ENCODE measurements at regions not wholly inside any gene's neighbourhood (a gene's known extent, or its start where the extent isn't known, plus 50 kb on each side); places are given as distances from the start of the nearest gene placed in this dataset.

- WGBS, 2 donors = 80 to 87% methylated on average over 6 of the region's 6 CpGs
- Histone ChIP-seq H3K4me1 (no peaks in the 10 kb centered on the region), H3K36me3 (ENCODE audit: low read depth, missing control alignments) (no peaks in the 10 kb centered on the region), H3K4me3 (no peak overlapping the region), H3K27me3 (no peaks in the 10 kb centered on the region), H3K9me3 (no peaks in the 10 kb centered on the region), H3K27ac (no peak overlapping the region)
- TF ChIP-seq, protein P1, sequence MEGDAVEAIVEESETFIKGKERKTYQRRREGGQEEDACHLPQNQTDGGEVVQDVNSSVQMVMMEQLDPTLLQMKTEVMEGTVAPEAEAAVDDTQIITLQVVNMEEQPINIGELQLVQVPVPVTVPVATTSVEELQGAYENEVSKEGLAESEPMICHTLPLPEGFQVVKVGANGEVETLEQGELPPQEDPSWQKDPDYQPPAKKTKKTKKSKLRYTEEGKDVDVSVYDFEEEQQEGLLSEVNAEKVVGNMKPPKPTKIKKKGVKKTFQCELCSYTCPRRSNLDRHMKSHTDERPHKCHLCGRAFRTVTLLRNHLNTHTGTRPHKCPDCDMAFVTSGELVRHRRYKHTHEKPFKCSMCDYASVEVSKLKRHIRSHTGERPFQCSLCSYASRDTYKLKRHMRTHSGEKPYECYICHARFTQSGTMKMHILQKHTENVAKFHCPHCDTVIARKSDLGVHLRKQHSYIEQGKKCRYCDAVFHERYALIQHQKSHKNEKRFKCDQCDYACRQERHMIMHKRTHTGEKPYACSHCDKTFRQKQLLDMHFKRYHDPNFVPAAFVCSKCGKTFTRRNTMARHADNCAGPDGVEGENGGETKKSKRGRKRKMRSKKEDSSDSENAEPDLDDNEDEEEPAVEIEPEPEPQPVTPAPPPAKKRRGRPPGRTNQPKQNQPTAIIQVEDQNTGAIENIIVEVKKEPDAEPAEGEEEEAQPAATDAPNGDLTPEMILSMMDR (IDR thresholded peaks at IDR 0.05) = no peak
- no peak for TF ChIP-seq POLR2A (IDR thresholded peaks at IDR 0.05)
- DNase-seq = no peak
- intact Hi-C loops (cut with DNase I; ENCODE audit: low total_unique reads) = no loop called here
These were observed 240.9 kb downstream of the ETNK1 start for GRCh38 chr12:22865822-22866221.

DNA sequence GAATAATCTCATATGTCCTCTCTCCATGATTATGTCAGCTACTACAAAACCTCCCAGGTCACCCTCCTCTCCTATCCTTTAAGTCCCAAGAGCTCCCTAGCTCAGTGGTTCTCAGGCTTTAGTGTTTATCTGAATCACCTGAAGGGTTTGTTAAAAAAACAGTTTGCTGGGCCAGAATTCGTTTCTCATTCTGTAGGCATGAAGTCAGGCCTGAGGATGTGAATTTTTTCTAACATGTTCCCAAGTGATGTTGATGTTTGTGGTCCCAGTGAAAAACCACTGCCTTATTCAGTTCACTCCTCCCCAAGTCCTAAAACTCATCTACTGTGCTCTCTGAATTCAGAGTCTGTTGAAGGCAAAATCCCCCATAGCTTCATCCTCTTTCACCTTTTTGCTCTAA, 241.4 kb downstream of the ETNK1 start:
- no peak for TF ChIP-seq POLR2A (IDR thresholded peaks at IDR 0.05)
- TF ChIP-seq, protein P1 (IDR thresholded peaks at IDR 0.05) = no peak
- Histone ChIP-seq H3K4me3 (no peak overlapping the region), H3K27ac (no peak overlapping the region), H3K9me3 (no peaks in the 10 kb centered on the region), H3K36me3 (ENCODE audit: low read depth, missing control alignments) (no peaks in the 10 kb centered on the region), H3K4me1 (no peaks in the 10 kb centered on the region), H3K27me3 (no peaks in the 10 kb centered on the region)
- 67 to 71% methylated on average over 1 of the region's 1 CpG for whole genome bisulfite sequencing, 2 donors
- intact Hi-C loops (cut with DNase I; ENCODE audit: low total_unique reads) = no loop called here
- no peak for DNase-seq

DNA sequence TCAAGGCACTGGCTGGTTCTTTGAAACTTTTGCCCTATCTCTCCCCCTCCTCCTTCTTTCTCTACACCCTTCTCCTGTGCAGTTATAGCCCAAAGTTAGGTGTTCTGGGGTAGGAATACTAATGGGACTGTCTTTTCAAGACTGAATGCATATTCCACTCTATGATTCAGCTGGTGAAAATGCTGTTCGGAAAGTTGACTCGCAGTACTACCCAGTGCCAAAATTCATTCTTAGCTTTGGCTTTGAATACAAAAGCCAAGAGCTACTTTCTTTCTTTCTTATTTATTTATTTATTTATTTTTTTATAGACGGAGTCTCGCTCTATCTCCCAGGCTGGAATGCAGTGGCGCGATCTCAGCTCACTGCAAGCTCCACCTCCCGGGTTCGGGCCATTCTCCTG, 249.2 kb downstream of the ETNK1 start:
- Histone ChIP-seq H3K27me3 (no peaks in the 10 kb centered on the region), H3K4me3 (no peak overlapping the region), H3K4me1 (no peaks in the 10 kb centered on the region), H3K36me3 (ENCODE audit: low read depth, missing control alignments) (no peaks in the 10 kb centered on the region), H3K27ac (no peak overlapping the region), H3K9me3 (no peaks in the 10 kb centered on the region)
- WGBS, 2 donors = 80 to 84% methylated on average over 8 of the region's 8 CpGs
- intact Hi-C loops (cut with DNase I; ENCODE audit: low total_unique reads) = no loop called here
- TF ChIP-seq POLR2A (IDR thresholded peaks at IDR 0.05) = no peak
- TF ChIP-seq, protein P1 (IDR thresholded peaks at IDR 0.05) = no peak
- DNase-seq = no peak

DNA sequence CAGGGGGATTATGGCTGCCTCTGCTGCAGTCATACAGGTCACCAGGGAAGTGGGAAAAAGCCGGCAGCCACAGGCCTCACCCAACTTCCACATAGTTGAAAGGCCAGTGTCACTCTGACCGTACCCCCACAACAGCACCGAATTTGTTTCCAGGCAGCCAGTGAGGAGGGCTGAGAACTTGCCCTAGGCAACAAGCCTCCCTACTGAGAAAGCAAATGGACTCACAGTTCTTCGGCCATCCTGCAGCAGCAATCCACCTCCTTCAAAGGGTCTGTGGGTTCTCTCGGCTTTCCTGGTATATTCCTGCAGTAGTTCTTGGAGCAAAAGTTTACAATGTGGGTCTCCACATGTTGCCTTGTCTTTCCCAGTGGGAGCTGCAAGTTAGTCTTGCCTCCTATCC, 251.3 kb downstream of the ETNK1 start:
- WGBS, 2 donors = 88 to 95% methylated on average over 3 to 5 of the region's 5 CpGs
- Histone ChIP-seq H3K4me1 (no peaks in the 10 kb centered on the region), H3K27ac (no peak overlapping the region), H3K27me3 (no peaks in the 10 kb centered on the region), H3K9me3 (no peaks in the 10 kb centered on the region), H3K4me3 (no peak overlapping the region), H3K36me3 (ENCODE audit: low read depth, missing control alignments) (no peaks in the 10 kb centered on the region)
- intact Hi-C loops (cut with DNase I; ENCODE audit: low total_unique reads) = no loop called here
- TF ChIP-seq, protein P1 (IDR thresholded peaks at IDR 0.05) = no peak
- TF ChIP-seq POLR2A (IDR thresholded peaks at IDR 0.05) = no peak
- no peak for DNase-seq

DNA sequence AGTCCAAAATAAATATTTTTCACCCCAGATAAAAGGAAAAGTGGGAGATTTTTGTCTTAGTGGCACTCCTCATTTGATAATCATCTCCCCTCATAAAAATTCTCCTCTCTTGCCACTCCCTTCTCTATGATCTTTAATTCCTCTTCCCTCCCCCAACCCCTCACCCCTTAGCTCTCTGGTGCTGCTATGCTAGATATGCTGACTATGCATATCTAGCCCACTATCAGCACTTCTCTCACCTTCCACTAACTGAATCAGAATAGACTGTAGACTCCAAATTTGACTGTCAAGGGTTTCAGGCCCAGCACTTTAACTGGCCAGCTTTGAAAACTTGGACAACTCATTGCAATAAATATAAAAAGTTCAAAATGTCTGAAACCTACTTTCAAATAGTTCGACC, 254.2 kb downstream of the ETNK1 start:
- no peak overlapping the region for H3K27ac ChIP-seq
- TF ChIP-seq POLR2A (IDR thresholded peaks at IDR 0.05) = no peak
- TF ChIP-seq, protein P1 (IDR thresholded peaks at IDR 0.05) = no peak
- no peaks in the 10 kb centered on the region for H3K36me3 ChIP-seq (ENCODE audit: low read depth, missing control alignments)
- WGBS, 2 donors = 72 to 85% methylated on average over 1 of the region's 1 CpG
- H3K27me3 ChIP-seq = no peaks in the 10 kb centered on the region
- H3K4me1 ChIP-seq = no peaks in the 10 kb centered on the region
- no peaks in the 10 kb centered on the region for H3K9me3 ChIP-seq
- no peak overlapping the region for H3K4me3 ChIP-seq
- intact Hi-C loops (cut with DNase I; ENCODE audit: low total_unique reads) = no loop called here
- DNase-seq = no peak

Data from testis (tissue), 2 donors.